Cardiac fibroblast (primary cell): ENCODE measurements at regions not wholly inside any gene's neighbourhood (a gene's known extent, or its start where the extent isn't known, plus 50 kb on each side); places are given as distances from the start of the nearest gene placed in this dataset.

Experiments used
- DNase-seq, 2 donors: peaks; one replicate each; pipeline versions ENCODE4 v3.0.0 to v3.0.0-alpha.2; 2010; ENCODE audit warnings: low read depth in 2 of 2
- H3K4me3 ChIP-seq, 2 donors: replicated peaks in 1 of 2; 1 replicate in 1 of 2; 2 replicates in 1 of 2; pipeline ENCODE4 v1.5.1; 2011; ENCODE audit warnings: low read depth in 2 of 2, low read length in 2 of 2, mild to moderate bottlenecking in 2 of 2, moderate library complexity in 1 of 2
- TF ChIP-seq, protein P1 (sequence below): IDR thresholded peaks from one replicate; pipeline ENCODE4 v1.5.1; 2011; ENCODE audit warnings: low read depth, mild to moderate bottlenecking, low read length, inconsistent platforms

DNA sequence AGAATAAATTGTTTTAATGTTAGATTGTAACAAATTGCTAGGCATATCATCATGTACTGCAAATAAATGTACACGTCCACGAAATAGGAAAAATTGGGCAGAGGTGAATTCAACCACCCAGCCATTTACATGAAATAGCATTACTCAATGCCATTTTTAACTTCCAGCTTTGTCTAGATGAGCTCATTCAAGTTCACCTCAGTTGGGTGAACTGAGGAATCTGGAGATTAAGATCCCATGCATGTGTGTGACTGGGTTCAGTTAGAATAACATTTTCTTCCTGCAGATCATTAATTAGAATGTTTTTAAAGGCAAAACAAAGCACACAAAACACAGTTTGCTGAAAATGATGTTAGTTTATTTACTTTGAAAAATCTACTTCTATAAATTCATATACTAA, 767.8 kb upstream of the GOLIM4 start:
- DNase-seq: no peak
- H3K4me3 ChIP-seq: no peak overlapping the region
- TF ChIP-seq, protein P1, sequence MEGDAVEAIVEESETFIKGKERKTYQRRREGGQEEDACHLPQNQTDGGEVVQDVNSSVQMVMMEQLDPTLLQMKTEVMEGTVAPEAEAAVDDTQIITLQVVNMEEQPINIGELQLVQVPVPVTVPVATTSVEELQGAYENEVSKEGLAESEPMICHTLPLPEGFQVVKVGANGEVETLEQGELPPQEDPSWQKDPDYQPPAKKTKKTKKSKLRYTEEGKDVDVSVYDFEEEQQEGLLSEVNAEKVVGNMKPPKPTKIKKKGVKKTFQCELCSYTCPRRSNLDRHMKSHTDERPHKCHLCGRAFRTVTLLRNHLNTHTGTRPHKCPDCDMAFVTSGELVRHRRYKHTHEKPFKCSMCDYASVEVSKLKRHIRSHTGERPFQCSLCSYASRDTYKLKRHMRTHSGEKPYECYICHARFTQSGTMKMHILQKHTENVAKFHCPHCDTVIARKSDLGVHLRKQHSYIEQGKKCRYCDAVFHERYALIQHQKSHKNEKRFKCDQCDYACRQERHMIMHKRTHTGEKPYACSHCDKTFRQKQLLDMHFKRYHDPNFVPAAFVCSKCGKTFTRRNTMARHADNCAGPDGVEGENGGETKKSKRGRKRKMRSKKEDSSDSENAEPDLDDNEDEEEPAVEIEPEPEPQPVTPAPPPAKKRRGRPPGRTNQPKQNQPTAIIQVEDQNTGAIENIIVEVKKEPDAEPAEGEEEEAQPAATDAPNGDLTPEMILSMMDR: no peak

DNA sequence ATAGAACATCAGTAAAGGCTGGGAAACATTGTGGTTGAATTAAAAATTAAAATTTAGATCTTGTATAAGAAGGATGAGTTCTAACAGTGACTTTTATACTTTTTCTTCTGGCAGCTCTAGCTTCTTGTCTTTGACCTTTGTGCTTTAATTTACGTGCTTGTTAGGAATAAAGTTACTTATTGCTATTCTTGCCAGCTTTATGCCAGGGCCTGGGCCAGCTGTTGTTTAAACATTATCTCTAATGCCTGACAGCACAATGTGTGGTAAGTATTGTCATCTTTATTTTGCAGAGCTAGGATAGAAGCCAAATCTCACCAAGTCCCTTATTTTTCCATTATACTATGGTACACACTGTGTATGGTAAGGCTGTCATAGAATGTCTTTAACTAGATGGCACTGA, 766.7 kb upstream of the GOLIM4 start:
- DNase-seq: no peak
- H3K4me3 ChIP-seq: no peak overlapping the region
- TF ChIP-seq, protein P1: no peak

DNA sequence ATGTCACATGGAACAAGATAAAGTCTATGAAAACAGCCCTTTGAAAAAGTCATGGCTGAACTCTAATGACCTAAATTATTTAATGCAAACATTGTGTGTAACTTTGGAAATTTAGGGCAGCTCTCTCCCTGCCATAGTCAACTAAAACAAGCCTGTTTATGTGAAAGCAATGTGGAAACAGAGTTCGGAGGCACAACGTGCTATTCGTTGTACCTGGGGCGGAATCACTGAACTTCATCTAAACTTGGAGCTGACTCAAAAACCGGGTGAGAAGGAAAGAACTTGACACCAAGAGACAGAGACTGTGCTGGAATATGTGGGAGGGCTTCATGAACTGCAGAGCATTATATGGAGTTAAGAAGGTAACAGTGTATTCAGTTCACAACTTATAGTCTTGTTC, 764.9 kb upstream of the GOLIM4 start:
- no peak for DNase-seq
- no peak overlapping the region for H3K4me3 ChIP-seq
- TF ChIP-seq, protein P1: no peak

DNA sequence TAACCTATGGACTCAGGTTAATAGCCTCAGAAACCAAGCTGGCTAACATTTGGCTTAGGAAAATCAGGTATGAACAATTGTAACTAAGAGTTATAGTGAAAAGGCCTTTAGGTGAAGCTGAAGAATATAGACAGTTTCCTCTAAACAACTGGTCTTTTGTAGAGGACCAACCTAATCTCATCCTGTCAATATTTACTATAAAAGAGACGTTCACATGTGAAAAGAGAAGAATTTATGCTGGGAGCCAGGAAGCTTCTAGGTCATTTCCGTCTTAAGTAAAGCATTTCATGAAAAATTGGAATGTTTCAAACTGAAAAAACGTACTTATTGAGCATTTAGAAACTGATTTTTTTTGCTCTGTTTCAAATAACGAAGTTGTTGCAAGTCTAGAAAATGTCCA, 764.3 kb upstream of the GOLIM4 start:
- H3K4me3 ChIP-seq: no peak overlapping the region
- DNase-seq: no peak
- TF ChIP-seq, protein P1: no peak

DNA sequence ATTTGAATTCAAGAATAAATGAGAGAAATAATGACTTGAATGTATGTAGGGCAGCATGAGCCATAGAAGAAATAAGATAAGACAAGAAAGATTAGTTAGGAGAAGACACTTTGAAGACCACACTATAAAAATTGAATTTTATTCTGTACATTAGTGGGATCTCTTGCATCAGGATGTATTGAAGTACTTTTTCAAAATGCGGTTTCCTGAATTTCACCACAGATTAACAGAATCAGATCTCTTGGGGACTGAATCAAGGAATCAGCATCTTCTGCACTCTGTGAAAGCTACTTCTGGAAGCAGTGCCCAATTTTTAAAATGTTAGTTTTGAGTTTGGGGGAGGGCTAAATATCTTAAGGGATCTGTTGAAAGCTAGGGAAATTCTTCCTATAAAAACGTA, 763.9 kb upstream of the GOLIM4 start:
- TF ChIP-seq, protein P1: no peak

DNA sequence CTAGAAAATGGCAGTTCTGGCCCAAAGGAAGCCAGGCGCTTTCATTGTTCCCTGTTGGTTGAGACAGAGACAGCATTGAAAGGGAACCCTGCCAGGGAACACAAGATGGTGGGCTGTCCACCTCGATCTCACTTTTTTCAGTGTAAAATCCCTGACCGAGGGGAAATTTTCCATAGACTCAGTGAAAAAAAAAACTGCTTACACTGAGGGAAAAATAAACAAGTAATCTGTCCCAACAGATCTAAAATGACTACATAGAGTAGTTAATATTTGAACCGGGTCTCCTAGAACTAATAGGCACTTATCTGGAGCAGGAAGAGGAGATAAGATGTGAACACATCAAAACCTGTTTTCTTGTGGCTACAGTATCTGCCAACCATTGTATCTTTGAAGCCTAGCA, 763.4 kb upstream of the GOLIM4 start:
- TF ChIP-seq, protein P1: no peak
- no peak overlapping the region for H3K4me3 ChIP-seq
- no peak for DNase-seq

More for the DNA sequence above, 763.9 kb upstream of the GOLIM4 start:
- no peak for DNase-seq
- H3K4me3 ChIP-seq: no peak overlapping the region

DNA sequence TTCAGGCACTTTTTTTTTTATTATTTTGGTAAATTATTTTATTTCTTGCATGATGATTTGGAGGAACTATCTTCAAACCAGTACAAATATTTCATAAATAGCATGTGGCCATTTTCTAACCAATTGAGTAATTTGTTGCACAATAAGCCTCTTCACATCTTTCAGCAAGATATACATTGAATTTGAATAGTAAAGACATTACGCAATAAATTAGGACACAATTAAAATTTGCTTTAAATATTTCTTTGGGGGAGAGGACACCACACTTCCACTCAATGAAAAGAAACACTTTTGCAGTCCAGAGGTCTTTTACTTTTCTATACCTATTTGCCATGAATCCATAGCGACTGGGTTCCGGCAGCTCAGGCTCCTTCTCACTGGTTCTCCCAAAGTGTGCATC, 762.6 kb upstream of the GOLIM4 start:
- TF ChIP-seq, protein P1: no peak
- no peak for DNase-seq

More for the DNA sequence above, 762.6 kb upstream of the GOLIM4 start:
- H3K4me3 ChIP-seq: no peak overlapping the region
